ENCODE measurements at regions not wholly inside any gene's neighbourhood (a gene's known extent, or its start where the extent isn't known, plus 50 kb on each side); places are given as distances from the start of the nearest gene placed in this dataset.

- ATAC-seq (no peak), FAIRE-seq (no peak), DNase-seq (ENCODE audit: low read depth, low spot score) (no peak)
- no peaks in the 10 kb centered on the region for H3K27me3 ChIP-seq (replicated peaks in 1 of 2; ENCODE audit: control insufficient read depth in 2 of 2, insufficient read depth in 2 of 2, low read length in 1 of 2)
- H2AFZ ChIP-seq (ENCODE audit: control insufficient read depth, low read depth, low read length) = no peak overlapping the region
- H3K4me3 ChIP-seq = no peak overlapping the region
- H3K27ac ChIP-seq (ENCODE audit: control insufficient read depth, insufficient read depth) = no peak overlapping the region
- H3K79me2 ChIP-seq (ENCODE audit: control insufficient read depth, insufficient read depth, low read length) = no peaks in the 10 kb centered on the region
- in situ Hi-C loops (cut with MboI) (no loop called here), intact Hi-C loops (cut with micrococcal nuclease; ENCODE audit: unreplicated experiment) (no loop called here)
- 40% methylated on average over 2 of the region's 2 CpGs for WGBS (ENCODE audit: insufficient coverage, insufficient replicate concordance, low lambda C conversion rate, missing lambda C conversion rate)
- BruUV-seq (replicated peaks) = no TSS peak
- ChIA-PET POLR2A (no interaction called here), CTCF (no interaction called here), SMC1A (ENCODE audit: uncharacterized antibody, unreplicated experiment) (interaction anchor here (0.9 to 1.7 kb wide), 3 partner anchors 10 to 27 kb away, joined by 3 to 5 read pairs (median 4); no protein-coding TSS in a partner anchor), RAD21 (ENCODE audit: unreplicated experiment) (no interaction called here)
- H3K4me2 ChIP-seq (ENCODE audit: control insufficient read depth, insufficient read depth) = no peak overlapping the region
- no peaks in the 10 kb centered on the region for H4K20me1 ChIP-seq (ENCODE audit: control insufficient read depth, insufficient read depth)
- no peak overlapping the region for H3K9ac ChIP-seq (ENCODE audit: control insufficient read depth, insufficient read depth, low read length)
- no peaks in the 10 kb centered on the region for H3K36me3 ChIP-seq (ENCODE audit: control insufficient read depth in 2 of 2, insufficient read depth in 2 of 2, low read length in 1 of 2)
- H3K4me1 ChIP-seq (ENCODE audit: control insufficient read depth, insufficient read depth, low read length) = no peaks in the 10 kb centered on the region
- no peaks in the 10 kb centered on the region; the same call in 2 of the 3 replicates for H3K9me3 ChIP-seq (replicated peaks; ENCODE audit: control insufficient read depth, insufficient read depth, low read length)
- TF ChIP-seq HDGF (IDR thresholded peaks at IDR 0.05) (no peak), PAX5 (IDR thresholded peaks at IDR 0.05; ENCODE audit: borderline replicate concordance, low read depth, low read length) (no peak), NRF1 (conservative IDR thresholded peaks at IDR 0.05; ENCODE audit: low read depth, low read length) (no peak), HSF1 (IDR thresholded peaks at IDR 0.05; ENCODE audit: low read depth, low read length) (no peak), NKRF (conservative IDR thresholded peaks at IDR 0.05) (no peak), HDAC6 (IDR thresholded peaks at IDR 0.05; ENCODE audit: unreplicated experiment) (no peak), SIN3A (IDR thresholded peaks at IDR 0.05; ENCODE audit: low read depth, low read length) (no peak), E2F4 (IDR thresholded peaks at IDR 0.05; ENCODE audit: low read depth, low read length) (no peak), ZNF24 (IDR thresholded peaks at IDR 0.05) (no peak), ZBTB33 (IDR thresholded peaks at IDR 0.05) (no peak), MEF2A (IDR thresholded peaks at IDR 0.05; ENCODE audit: insufficient read depth, low read depth, low read length) (no peak), POLR2A (IDR thresholded peaks at IDR 0.05; ENCODE audit: low read depth, low read length) (no peak), KLF5 (IDR thresholded peaks at IDR 0.05; ENCODE audit: partially characterized antibody) (no peak), SIX5 (IDR thresholded peaks at IDR 0.05; ENCODE audit: low read depth, low read length, severe bottlenecking) (no peak), MYB (IDR thresholded peaks at IDR 0.05; ENCODE audit: borderline replicate concordance, low read depth, low read length) (no peak), BACH1 (IDR thresholded peaks at IDR 0.05; ENCODE audit: borderline replicate concordance) (no peak), E4F1 (IDR thresholded peaks at IDR 0.05; ENCODE audit: borderline replicate concordance, partially characterized antibody) (no peak)
Observed at GRCh38 chrX:73766431-73766795, 86.1 kb downstream of the XIST start.
